ENCODE measurements at regions not wholly inside any gene's neighbourhood (a gene's known extent, or its start where the extent isn't known, plus 50 kb on each side); places are given as distances from the start of the nearest gene placed in this dataset.

GRCh38 chr14:34345718-34346465 is 116.1 kb downstream of the SPTSSA start:
- H3K36me3 ChIP-seq (ENCODE audit: control insufficient read depth, low read length): no peaks in the 10 kb centered on the region
- no peaks in the 10 kb centered on the region for H3K4me1 ChIP-seq (ENCODE audit: control insufficient read depth, low read length)
- no peak overlapping the region for H3K27ac ChIP-seq (ENCODE audit: low read depth, low read length)
- no peaks in the 10 kb centered on the region for H3K79me2 ChIP-seq (ENCODE audit: control insufficient read depth, low read length)
- H3K9me3 ChIP-seq (ENCODE audit: control insufficient read depth, insufficient read depth, low read length): no peaks in the 10 kb centered on the region
- H4K20me1 ChIP-seq (ENCODE audit: control insufficient read depth, insufficient read depth, low read depth, low read length): no peaks in the 10 kb centered on the region
- H3K4me2 ChIP-seq (ENCODE audit: low read length): no peak overlapping the region
- no peaks in the 10 kb centered on the region for H3F3A ChIP-seq (ENCODE audit: control insufficient read depth, insufficient read depth)
- H3K9me2 ChIP-seq (replicated peaks; ENCODE audit: control insufficient read depth, low read length): no peaks in the 10 kb centered on the region
- no peaks in the 10 kb centered on the region for H3K27me3 ChIP-seq (ENCODE audit: control insufficient read depth, low read length)
- TF ChIP-seq, protein P1, sequence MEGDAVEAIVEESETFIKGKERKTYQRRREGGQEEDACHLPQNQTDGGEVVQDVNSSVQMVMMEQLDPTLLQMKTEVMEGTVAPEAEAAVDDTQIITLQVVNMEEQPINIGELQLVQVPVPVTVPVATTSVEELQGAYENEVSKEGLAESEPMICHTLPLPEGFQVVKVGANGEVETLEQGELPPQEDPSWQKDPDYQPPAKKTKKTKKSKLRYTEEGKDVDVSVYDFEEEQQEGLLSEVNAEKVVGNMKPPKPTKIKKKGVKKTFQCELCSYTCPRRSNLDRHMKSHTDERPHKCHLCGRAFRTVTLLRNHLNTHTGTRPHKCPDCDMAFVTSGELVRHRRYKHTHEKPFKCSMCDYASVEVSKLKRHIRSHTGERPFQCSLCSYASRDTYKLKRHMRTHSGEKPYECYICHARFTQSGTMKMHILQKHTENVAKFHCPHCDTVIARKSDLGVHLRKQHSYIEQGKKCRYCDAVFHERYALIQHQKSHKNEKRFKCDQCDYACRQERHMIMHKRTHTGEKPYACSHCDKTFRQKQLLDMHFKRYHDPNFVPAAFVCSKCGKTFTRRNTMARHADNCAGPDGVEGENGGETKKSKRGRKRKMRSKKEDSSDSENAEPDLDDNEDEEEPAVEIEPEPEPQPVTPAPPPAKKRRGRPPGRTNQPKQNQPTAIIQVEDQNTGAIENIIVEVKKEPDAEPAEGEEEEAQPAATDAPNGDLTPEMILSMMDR (IDR thresholded peaks at IDR 0.05; ENCODE audit: low read depth, low read length, poor library complexity, severe bottlenecking): no peak
- no peak for TF ChIP-seq EZH2phosphoT487 (IDR thresholded peaks at IDR 0.05; ENCODE audit: borderline replicate concordance, low read length)
- no peak overlapping the region for H3K4me3 ChIP-seq (ENCODE audit: low read length)

- Histone ChIP-seq H3K27me3 (ENCODE audit: control insufficient read depth, low read length) (no peaks in the 10 kb centered on the region), H3K4me1 (ENCODE audit: control insufficient read depth, low read length) (no peaks in the 10 kb centered on the region), H3F3A (ENCODE audit: control insufficient read depth, insufficient read depth) (no peaks in the 10 kb centered on the region), H3K9me2 (replicated peaks; ENCODE audit: control insufficient read depth, low read length) (no peaks in the 10 kb centered on the region), H4K20me1 (ENCODE audit: control insufficient read depth, insufficient read depth, low read depth, low read length) (no peaks in the 10 kb centered on the region), H3K4me3 (ENCODE audit: low read length) (no peak overlapping the region), H3K4me2 (ENCODE audit: low read length) (no peak overlapping the region), H3K79me2 (ENCODE audit: control insufficient read depth, low read length) (no peaks in the 10 kb centered on the region), H3K9me3 (ENCODE audit: control insufficient read depth, insufficient read depth, low read length) (no peaks in the 10 kb centered on the region), H3K27ac (ENCODE audit: low read depth, low read length) (no peak overlapping the region), H3K36me3 (ENCODE audit: control insufficient read depth, low read length) (no peaks in the 10 kb centered on the region)
- no peak for TF ChIP-seq EZH2phosphoT487 (IDR thresholded peaks at IDR 0.05; ENCODE audit: borderline replicate concordance, low read length)
- TF ChIP-seq, protein P1 (IDR thresholded peaks at IDR 0.05; ENCODE audit: low read depth, low read length, poor library complexity, severe bottlenecking): no peak
Observed at GRCh38 chr14:34344318-34344717, 117.7 kb downstream of the SPTSSA start.

DNA sequence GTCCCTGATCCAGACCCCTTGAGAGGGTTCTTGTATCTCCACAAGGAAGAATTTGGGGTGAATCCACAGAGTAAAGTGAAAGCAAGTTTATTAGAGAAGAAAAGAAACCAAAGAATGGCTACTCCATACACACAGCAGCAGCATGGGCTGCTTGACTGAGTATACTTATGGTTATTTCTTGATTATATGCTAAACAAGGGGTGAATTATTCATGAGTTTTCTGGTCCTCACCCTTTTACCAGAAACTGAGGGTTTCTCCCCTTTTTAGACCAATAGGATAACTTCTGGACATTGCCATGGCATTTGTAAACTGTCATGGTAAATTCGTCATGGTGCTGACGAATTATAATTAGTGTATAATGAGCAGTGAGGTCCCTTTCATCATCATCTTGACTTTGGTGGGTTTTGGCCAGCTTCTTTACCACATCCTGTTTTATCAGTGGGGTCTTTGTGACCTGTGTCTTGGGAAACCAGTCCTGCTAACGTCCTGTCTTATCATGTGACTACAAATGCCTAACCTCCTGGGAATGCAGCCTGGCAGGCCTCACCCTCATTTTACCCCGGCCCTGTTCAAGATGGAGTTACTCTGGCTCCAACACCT is 121.9 kb downstream of the SPTSSA start:
- no peaks in the 10 kb centered on the region for H4K20me1 ChIP-seq (ENCODE audit: control insufficient read depth, insufficient read depth, low read depth, low read length)
- H3K79me2 ChIP-seq (ENCODE audit: control insufficient read depth, low read length): no peaks in the 10 kb centered on the region
- H3K4me3 ChIP-seq (ENCODE audit: low read length): no peak overlapping the region
- peaks cover 13% of the 10 kb centered on the region for H3K4me1 ChIP-seq (ENCODE audit: control insufficient read depth, low read length)
- H3K36me3 ChIP-seq (ENCODE audit: control insufficient read depth, low read length): no peaks in the 10 kb centered on the region
- TF ChIP-seq, protein P1 (IDR thresholded peaks at IDR 0.05; ENCODE audit: low read depth, low read length, poor library complexity, severe bottlenecking): no peak
- no peak for TF ChIP-seq EZH2phosphoT487 (IDR thresholded peaks at IDR 0.05; ENCODE audit: borderline replicate concordance, low read length)
- no peak overlapping the region for H3K4me2 ChIP-seq (ENCODE audit: low read length)
- H3F3A ChIP-seq (ENCODE audit: control insufficient read depth, insufficient read depth): no peaks in the 10 kb centered on the region
- H3K27ac ChIP-seq (ENCODE audit: low read depth, low read length): no peak overlapping the region
- H3K27me3 ChIP-seq (ENCODE audit: control insufficient read depth, low read length): no peaks in the 10 kb centered on the region
- H3K9me3 ChIP-seq (ENCODE audit: control insufficient read depth, insufficient read depth, low read length): no peaks in the 10 kb centered on the region
- no peaks in the 10 kb centered on the region for H3K9me2 ChIP-seq (replicated peaks; ENCODE audit: control insufficient read depth, low read length)
